ENCODE measurements at regions not wholly inside any gene's neighbourhood (a gene's known extent, or its start where the extent isn't known, plus 50 kb on each side); places are given as distances from the start of the nearest gene placed in this dataset.

DNA sequence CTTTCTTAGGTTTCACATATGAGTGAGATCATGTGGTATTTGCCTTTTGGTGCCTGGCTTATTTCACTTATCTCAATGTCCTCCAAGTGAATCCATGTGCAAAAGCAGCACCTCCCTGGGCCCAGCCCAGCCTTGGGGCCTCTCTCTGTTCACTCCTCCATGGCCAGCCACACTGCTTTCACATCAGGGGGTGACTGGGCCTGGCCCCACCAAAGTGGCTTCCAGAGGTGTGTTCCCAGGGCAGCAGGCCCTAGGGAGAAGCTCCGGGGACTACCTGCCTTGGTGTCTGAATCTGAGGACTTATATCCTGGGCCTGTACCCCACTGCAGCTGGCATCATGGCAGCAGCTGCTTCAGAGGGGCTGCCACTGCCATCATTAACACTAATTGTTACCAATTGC is 829.9 kb upstream of the SLITRK5 start:
- TF ChIP-seq POLR2A (IDR thresholded peaks at IDR 0.05; ENCODE audit: extremely low read depth, insufficient read length) (no peak), MYC (IDR thresholded peaks at IDR 0.05; ENCODE audit: low read depth, low read length) (no peak), CTCF (IDR thresholded peaks at IDR 0.05; ENCODE audit: low read depth, low read length) (no peak)
- TF ChIP-seq, protein P1, sequence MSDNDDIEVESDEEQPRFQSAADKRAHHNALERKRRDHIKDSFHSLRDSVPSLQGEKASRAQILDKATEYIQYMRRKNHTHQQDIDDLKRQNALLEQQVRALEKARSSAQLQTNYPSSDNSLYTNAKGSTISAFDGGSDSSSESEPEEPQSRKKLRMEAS (IDR thresholded peaks at IDR 0.05; ENCODE audit: low read depth, low read length), result no peak
- DNase-seq (ENCODE audit: low read depth), result no peak
- H3K4me3 ChIP-seq (ENCODE audit: low read depth, low read length), result no peak overlapping the region

DNA sequence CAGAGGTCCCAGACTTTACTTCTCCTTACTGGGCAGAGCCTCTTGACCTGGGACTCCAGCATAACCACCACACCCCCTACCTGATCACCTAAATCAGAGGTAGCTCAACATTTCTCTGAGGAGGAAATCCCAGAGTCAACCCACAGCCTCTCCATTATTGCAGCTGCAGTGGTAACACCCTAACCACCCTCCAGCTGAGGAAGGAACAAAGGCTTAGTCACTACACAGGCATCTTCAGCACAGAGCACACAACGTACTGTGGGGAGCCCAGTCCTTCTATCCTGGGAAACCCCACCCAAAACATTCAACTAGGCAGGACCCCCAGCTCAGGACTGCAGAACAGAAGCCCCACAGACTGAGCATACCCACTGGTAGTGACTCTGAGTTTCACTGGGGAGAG is 824.7 kb upstream of the SLITRK5 start:
- DNase-seq (ENCODE audit: low read depth), result no peak
- no peak overlapping the region for H3K4me3 ChIP-seq (ENCODE audit: low read depth, low read length)
- TF ChIP-seq CTCF (IDR thresholded peaks at IDR 0.05; ENCODE audit: low read depth, low read length) (no peak), POLR2A (IDR thresholded peaks at IDR 0.05; ENCODE audit: extremely low read depth, insufficient read length) (no peak), MYC (IDR thresholded peaks at IDR 0.05; ENCODE audit: low read depth, low read length) (no peak)
- TF ChIP-seq, protein P1 (IDR thresholded peaks at IDR 0.05; ENCODE audit: low read depth, low read length), result no peak

GRCh38 chr13:86848716-86849115 is 822.5 kb upstream of the SLITRK5 start:
- no peak overlapping the region for H3K4me3 ChIP-seq (ENCODE audit: low read depth, low read length)
- TF ChIP-seq MYC (IDR thresholded peaks at IDR 0.05; ENCODE audit: low read depth, low read length), result no peak
- TF ChIP-seq, protein P1 (IDR thresholded peaks at IDR 0.05; ENCODE audit: low read depth, low read length), result no peak
- no peak for TF ChIP-seq CTCF (IDR thresholded peaks at IDR 0.05; ENCODE audit: low read depth, low read length)
- no peak for TF ChIP-seq POLR2A (IDR thresholded peaks at IDR 0.05; ENCODE audit: extremely low read depth, insufficient read length)
- no peak for DNase-seq (ENCODE audit: low read depth)

DNA sequence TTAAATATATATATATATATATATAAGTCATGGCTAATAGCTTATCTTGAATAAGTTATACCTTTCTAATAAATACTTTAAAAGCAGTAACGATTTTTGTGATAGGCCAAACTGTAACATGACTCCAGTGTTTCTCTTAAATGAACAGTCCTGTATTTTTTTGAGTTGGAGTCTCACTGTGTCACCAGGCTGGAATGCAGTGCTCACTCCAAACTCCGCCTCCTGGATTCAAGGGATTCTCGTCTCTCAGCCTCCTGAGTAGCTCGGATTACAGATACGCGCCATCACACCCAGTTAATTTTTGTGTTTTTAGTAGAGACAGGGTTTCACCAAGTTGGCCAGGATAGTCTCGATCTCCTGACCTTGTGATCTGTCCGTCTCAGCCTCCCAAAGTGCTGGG is 814.2 kb upstream of the SLITRK5 start:
- H3K4me3 ChIP-seq (ENCODE audit: low read depth, low read length), result no peak overlapping the region
- TF ChIP-seq, protein P1 (IDR thresholded peaks at IDR 0.05; ENCODE audit: low read depth, low read length), result no peak
- TF ChIP-seq MYC (IDR thresholded peaks at IDR 0.05; ENCODE audit: low read depth, low read length) (no peak), POLR2A (IDR thresholded peaks at IDR 0.05; ENCODE audit: extremely low read depth, insufficient read length) (no peak), CTCF (IDR thresholded peaks at IDR 0.05; ENCODE audit: low read depth, low read length) (no peak)
- no peak for DNase-seq (ENCODE audit: low read depth)

- no peak for TF ChIP-seq MYC (IDR thresholded peaks at IDR 0.05; ENCODE audit: low read depth, low read length)
- no peak for TF ChIP-seq CTCF (IDR thresholded peaks at IDR 0.05; ENCODE audit: low read depth, low read length)
- no peak for TF ChIP-seq POLR2A (IDR thresholded peaks at IDR 0.05; ENCODE audit: extremely low read depth, insufficient read length)
- TF ChIP-seq, protein P1 (IDR thresholded peaks at IDR 0.05; ENCODE audit: low read depth, low read length), result no peak
- H3K4me3 ChIP-seq (ENCODE audit: low read depth, low read length), result no peak overlapping the region
- no peak for DNase-seq (ENCODE audit: low read depth)
Measured at GRCh38 chr13:86858216-86858615, 813.0 kb upstream of the SLITRK5 start.

DNA sequence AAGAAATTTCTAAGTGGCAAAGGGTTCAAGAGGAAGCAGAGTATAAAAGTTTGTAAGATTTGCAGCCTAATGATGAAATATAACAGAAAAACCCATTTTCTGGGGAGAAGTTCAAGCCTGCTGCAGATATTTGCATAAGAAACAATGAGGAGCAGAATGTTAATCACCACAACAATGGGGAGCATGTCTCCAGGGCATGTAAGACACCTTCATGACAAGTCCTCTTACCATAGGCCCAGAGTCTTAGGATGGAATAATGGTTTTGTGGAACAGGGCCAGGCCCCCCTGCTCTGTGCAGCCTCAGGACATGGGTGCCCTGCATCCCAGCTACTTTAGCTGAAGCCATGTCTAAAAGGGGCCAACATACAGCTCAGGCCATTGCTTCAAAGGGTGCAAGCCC is 809.0 kb upstream of the SLITRK5 start:
- TF ChIP-seq, protein P1 (IDR thresholded peaks at IDR 0.05; ENCODE audit: low read depth, low read length), result no peak
- TF ChIP-seq POLR2A (IDR thresholded peaks at IDR 0.05; ENCODE audit: extremely low read depth, insufficient read length) (no peak), CTCF (IDR thresholded peaks at IDR 0.05; ENCODE audit: low read depth, low read length) (no peak), MYC (IDR thresholded peaks at IDR 0.05; ENCODE audit: low read depth, low read length) (no peak)
- no peak for DNase-seq (ENCODE audit: low read depth)
- no peak overlapping the region for H3K4me3 ChIP-seq (ENCODE audit: low read depth, low read length)
